GM12873 (cell line): ENCODE measurements at regions not wholly inside any gene's neighbourhood (a gene's known extent, or its start where the extent isn't known, plus 50 kb on each side); places are given as distances from the start of the nearest gene placed in this dataset.

ENCODE experiments used
- TF ChIP-seq, protein P1 (sequence below): IDR thresholded peaks from 2 replicates; pipeline ENCODE4 v1.5.1; 2012; ENCODE audit warnings: low read depth, mild to moderate bottlenecking, moderate library complexity, low read length, control low read depth; ENCODE audit not compliant: insufficient read depth; ENCODE audit errors: missing control alignments

DNA sequence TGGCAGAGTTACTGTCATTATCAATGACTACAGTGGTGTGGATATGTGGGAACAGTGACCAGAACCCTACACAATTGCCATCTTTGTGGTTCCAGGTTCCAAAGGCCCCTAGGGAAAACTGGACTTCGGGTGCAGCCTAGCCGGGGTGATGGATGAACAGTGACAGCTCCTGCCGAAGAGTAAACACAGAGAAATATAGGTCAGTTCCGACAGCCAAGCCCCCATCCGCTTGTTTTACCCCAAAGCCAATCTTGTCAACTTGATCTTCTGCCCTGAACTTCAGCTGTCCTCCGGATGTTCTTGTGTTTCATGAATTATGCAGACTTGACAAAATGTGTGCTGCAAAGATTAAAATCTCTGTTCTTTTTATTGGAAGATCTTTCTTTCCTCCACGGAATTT lies 200.4 kb upstream of the SRRM4 start:
- TF ChIP-seq, protein P1, sequence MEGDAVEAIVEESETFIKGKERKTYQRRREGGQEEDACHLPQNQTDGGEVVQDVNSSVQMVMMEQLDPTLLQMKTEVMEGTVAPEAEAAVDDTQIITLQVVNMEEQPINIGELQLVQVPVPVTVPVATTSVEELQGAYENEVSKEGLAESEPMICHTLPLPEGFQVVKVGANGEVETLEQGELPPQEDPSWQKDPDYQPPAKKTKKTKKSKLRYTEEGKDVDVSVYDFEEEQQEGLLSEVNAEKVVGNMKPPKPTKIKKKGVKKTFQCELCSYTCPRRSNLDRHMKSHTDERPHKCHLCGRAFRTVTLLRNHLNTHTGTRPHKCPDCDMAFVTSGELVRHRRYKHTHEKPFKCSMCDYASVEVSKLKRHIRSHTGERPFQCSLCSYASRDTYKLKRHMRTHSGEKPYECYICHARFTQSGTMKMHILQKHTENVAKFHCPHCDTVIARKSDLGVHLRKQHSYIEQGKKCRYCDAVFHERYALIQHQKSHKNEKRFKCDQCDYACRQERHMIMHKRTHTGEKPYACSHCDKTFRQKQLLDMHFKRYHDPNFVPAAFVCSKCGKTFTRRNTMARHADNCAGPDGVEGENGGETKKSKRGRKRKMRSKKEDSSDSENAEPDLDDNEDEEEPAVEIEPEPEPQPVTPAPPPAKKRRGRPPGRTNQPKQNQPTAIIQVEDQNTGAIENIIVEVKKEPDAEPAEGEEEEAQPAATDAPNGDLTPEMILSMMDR: no peak

DNA sequence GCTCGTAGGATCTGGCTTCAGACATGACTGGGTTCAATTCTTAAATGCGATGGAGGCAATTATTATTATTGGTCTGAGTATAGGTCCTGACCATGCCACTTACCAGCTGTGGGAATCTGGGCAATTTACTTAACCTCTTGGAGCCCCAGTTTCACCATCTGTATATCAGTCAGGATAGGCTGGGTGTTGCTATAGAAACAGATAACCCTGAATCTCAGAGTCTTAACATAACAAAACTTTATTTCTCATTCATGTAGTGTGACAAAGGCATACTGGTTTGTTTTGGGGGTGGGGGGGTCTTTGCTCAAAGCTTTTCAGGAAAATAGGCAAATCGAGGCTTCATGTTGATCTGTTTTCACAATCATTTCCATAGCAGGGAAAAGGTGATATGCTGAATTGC lies 199.6 kb upstream of the SRRM4 start:
- TF ChIP-seq, protein P1: no peak

DNA sequence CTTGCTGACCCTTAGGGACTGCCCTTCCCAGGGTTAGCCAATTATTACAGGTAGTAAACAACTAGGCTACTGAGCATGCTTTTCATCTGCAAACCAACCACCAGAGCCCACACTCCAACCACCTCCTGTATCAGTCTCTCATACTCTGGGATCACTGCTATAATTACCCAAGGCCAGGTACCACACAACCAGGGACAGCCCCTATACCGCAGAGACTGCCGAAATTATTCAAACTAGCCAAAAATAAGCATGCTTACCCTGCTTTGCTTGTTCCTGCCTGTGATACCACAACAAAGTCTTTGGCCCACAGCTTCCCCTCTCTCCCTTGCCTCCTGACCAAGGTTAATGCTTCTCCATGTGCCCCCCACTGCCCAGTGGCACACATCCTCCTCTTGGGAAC lies 197.6 kb upstream of the SRRM4 start:
- TF ChIP-seq, protein P1: no peak

DNA sequence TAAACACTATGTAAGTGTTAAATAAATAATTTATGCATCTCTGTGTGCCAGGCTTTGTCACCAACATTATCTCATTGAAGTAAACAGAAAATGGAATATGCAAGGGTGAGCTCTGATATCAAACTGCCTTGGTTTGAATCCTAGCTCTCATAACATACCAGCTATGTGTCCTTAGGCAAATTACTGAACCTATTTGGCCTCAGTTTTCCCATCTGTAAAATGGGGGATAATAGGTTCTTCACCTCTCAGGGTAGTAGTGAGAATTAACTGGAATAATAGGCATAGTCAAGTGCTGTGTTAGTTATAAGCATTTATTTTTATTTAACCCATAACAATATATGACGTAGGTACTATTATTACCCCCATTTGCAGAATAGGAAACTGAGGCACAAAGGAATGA lies 190.8 kb upstream of the SRRM4 start:
- TF ChIP-seq, protein P1: no peak

DNA sequence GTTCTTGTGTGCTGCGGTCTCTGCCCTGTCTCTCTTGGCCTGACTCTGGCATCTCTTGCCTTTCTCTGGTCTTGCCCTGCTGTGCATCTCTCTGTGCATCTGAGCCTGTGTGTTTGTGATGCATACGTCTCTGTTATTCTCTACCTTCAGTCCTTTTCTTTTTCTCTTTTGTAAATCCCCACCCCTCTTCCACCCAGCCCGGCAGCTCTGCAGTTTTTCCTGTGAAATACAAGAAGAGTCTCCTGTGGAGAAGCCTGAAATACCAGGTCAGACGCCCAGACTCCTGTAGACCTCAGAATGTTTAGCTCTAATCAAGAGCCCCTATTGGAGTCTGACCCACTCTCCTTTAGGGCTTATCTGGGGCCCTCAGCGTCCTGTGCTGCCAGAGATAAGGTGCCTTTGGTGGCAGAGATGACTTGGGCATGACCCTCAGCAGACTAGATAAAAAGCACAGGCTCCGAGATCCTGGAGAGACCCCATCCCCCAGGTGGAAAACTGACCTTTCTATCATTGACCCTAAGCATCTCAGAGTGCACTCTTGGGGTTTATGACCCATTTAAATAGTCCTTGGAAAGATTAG lies 167.5 kb upstream of the SRRM4 start:
- TF ChIP-seq, protein P1: no peak

DNA sequence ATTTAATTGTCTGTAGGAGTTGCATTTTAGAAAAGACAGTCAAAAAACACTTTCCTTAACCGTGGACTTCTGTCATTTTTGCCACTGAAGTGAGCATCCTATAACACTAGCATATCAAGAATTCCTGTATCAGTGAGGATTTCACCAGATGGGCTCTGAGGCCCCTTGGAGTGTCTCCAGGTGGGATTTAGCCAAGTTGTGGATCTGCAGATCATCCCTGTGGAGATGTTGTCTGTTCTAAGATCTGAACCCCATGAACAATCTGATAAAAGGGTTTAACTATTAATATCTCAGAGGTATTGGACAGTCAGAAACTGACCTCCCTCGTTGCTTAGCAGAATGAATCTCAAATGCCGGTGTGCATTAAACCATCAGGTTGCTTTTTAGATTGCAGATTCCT lies 165.0 kb upstream of the SRRM4 start:
- TF ChIP-seq, protein P1: no peak

DNA sequence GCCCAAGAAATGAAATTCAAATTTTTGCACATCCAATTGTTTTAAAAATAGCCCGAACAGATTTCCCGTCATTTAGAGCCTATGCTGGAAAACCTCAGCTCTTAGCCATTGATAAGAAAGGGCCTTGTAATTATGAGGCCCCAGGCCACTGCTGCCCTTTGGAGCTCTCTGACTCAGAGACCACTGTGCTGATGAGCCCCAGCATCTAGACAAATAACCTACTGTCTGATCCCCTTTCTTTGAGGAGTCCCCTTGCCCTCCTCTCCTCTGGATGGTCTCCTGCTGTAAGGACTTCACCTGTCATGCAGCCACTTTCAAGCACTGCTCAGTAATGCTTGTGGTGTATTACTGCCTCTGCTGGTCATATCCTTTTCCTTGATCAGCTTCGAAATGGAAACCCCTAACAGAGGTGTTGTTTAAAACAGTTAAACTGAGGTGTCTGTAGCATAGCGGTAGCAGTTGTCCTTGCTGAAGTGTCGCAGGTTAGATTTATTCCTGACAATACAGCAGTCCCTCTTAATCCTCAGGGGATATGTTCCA lies 159.9 kb upstream of the SRRM4 start:
- TF ChIP-seq, protein P1: no peak
